Peyer's patch (tissue), 4 donors: ENCODE measurements at regions not wholly inside any gene's neighbourhood (a gene's known extent, or its start where the extent isn't known, plus 50 kb on each side); places are given as distances from the start of the nearest gene placed in this dataset.

Experiments
- CTCF ChIP-seq, 6 experiments: fragments of 450-650 bp in 4 of 6; fragments of 200-600 bp in 2 of 6; sonication (generic) in 1 of 6; IDR thresholded peaks; one replicate each; pipeline ENCODE4 v1.5.1; 2017 to 2019; ENCODE audit warnings: antibody characterized with exemption in 6 of 6, mild to moderate bottlenecking in 3 of 6, moderate library complexity in 1 of 6
- POLR2A ChIP-seq, 2 donors: fragments of 450-650 bp; IDR thresholded peaks; one replicate each; pipeline ENCODE4 v1.5.1; 2017; ENCODE audit warnings: antibody characterized with exemption in 2 of 2, mild to moderate bottlenecking in 2 of 2, moderate library complexity in 2 of 2

GRCh38 chr5:125005266-125005665 is 258.8 kb upstream of the ZNF608 start:
- TF ChIP-seq CTCF (IDR thresholded peaks at IDR 0.05) (no peak), POLR2A (IDR thresholded peaks at IDR 0.05) (no peak)
